Adipocyte (in vitro differentiated cells): ENCODE measurements at regions not wholly inside any gene's neighbourhood (a gene's known extent, or its start where the extent isn't known, plus 50 kb on each side); places are given as distances from the start of the nearest gene placed in this dataset.

Source experiments
- DNase-seq: peaks from one replicate; pipeline ENCODE4 v3.0.0-alpha.2; 2015; ENCODE audit warnings: low read depth
- H3K27me3 ChIP-seq: replicated peaks from 2 replicates; pipeline ENCODE4 v1.7.0; 2013; ENCODE audit warnings: mild to moderate bottlenecking, low read length, moderate library complexity; ENCODE audit not compliant: control insufficient read depth, insufficient read depth
- H3K36me3 ChIP-seq: 2 replicates; pipeline ENCODE4 v1.7.0; 2013; ENCODE audit warnings: low read length, mild to moderate bottlenecking, moderate library complexity; ENCODE audit not compliant: control insufficient read depth, insufficient read depth, severe bottlenecking
- H3K4me1 ChIP-seq: 2 replicates; pipeline ENCODE4 v1.7.0; 2013; ENCODE audit warnings: mild to moderate bottlenecking, low read length, moderate library complexity; ENCODE audit not compliant: control insufficient read depth, insufficient read depth
- H3K4me3 ChIP-seq: 2 replicates; pipeline ENCODE4 v1.7.0; 2013; ENCODE audit warnings: mild to moderate bottlenecking, low read length, moderate library complexity
- H3K9ac ChIP-seq: 2 replicates; pipeline ENCODE4 v1.7.0; 2013; ENCODE audit warnings: mild to moderate bottlenecking, low read length, moderate library complexity
- H3K9me3 ChIP-seq: 2 replicates; pipeline ENCODE4 v1.7.0; 2013; ENCODE audit warnings: mild to moderate bottlenecking, low read length, moderate library complexity; ENCODE audit not compliant: control insufficient read depth

DNA sequence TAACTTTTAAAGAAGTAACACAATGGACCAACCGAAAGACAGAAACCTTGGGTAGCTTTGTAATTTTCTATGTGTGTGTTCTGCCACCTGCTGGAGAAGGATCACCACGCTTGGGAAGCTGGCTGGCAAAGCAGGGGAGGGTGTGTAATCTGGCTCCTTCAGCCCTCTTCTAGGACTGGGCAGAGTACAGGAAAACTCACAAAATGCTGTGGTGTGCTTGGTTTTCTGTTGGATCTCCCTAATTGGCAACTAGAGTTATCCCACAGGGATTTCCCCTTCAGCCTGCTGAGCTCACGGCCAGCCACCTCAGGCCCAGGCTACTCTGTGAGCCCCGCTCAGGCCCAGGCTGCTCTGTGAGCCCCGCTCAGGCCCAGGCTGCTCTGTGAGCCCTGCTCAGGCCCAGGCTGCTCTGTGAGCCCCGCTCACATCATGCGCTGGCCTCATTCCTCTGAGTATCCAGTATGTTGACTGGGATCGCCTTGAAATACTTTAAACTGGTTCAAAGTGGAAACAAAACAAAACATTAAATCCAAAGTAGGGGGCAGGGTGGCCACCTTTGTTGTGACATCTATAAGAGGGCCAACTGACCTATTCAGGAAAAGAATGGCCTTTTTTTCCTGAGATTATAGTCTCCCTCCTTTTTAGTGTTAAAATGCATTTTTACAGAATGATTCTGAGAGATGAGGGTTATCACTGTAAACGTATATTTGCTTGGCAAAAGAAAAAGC is 52.0 kb upstream of the RNU6-8 start:
- Histone ChIP-seq H3K9me3 (no peaks in the 10 kb centered on the region), H3K4me3 (no peak overlapping the region), H3K4me1 (peaks cover 19% of the 10 kb centered on the region), H3K36me3 (no peaks in the 10 kb centered on the region), H3K9ac (peak overlapping the region; percentile 19), H3K27me3 (no peaks in the 10 kb centered on the region)
- peak; percentile 89 for DNase-seq

DNA sequence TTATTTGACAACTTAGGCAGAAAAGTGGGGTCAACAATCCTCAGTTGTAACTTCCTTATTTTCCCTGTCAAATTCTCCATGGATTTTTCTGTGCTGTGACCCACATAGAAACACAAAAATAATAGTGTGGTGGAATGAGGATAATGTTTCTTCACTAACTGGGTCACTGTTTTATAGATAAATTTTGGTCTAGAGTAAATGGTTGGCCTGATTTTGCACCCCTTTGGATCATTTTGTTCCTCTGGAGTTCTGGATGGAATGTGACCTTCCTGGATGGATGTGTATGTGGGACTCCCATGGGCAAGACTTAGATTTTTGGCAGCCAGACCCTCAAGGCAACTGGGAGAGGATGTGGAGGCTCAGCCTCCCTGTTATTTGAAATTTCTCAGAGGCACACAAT is 52.7 kb upstream of the RNU6-8 start:
- no peak overlapping the region for H3K4me3 ChIP-seq
- H3K9ac ChIP-seq, result peak overlapping the region; percentile 19
- H3K4me1 ChIP-seq, result peaks cover 19% of the 10 kb centered on the region
- no peaks in the 10 kb centered on the region for H3K27me3 ChIP-seq
- no peaks in the 10 kb centered on the region for H3K9me3 ChIP-seq
- no peaks in the 10 kb centered on the region for H3K36me3 ChIP-seq
- no peak for DNase-seq

DNA sequence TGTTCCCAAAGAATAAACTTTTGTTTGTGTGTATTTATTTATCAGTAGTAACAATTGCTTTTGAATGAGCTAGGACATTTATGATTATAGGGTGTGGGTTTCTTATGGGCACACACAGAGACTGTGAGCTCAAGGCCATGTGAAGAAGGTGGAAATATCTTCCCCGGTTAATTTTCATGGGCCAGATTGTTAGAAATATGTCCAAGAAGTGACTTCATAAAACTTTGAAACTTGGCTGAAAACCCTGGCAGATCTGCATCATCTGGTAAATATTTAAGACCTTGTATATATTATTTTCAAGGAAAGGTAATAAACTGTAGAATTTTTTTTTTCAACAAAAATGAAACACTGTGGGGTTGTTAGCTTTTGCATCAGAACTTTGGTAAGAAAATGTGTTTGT is 53.5 kb upstream of the RNU6-8 start:
- peak; percentile 33 for DNase-seq
- no peaks in the 10 kb centered on the region for H3K9me3 ChIP-seq
- no peak overlapping the region for H3K4me3 ChIP-seq
- no peak overlapping the region for H3K9ac ChIP-seq
- no peaks in the 10 kb centered on the region for H3K27me3 ChIP-seq
- peaks cover 19% of the 10 kb centered on the region for H3K4me1 ChIP-seq
- no peaks in the 10 kb centered on the region for H3K36me3 ChIP-seq

DNA sequence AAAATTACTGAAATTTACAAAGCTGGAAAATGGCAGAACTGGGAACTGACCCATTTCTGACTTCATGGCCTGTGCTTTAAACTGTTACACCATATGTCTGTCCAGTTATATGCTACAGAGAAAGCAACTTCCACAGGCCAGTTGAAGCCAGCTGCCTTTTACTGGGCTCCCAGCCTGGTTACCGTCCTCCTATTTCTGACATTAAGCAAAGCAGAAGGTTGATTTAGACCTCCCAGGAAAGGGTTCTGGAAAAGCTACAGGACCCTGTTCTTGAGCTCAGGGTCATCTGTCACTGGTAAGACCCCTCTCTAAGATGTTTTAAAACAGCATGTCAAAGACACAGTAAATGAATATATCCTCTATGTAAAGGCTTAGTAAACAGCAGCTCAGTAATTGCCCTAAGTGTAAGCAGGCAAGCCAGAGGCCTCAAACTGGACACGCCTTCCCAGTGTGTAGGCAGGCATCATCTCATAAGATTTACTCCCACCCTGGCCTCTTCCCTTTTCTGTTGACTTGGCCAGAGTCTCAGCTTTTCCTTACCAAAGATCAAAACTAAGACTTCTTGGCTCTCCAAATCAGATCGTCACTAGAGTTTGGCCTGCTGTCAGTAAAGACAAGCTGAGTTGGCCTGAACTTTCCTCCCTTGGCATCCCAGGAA is 55.4 kb upstream of the RNU6-8 start:
- H3K9ac ChIP-seq, result no peak overlapping the region
- peaks cover 4% of the 10 kb centered on the region for H3K9me3 ChIP-seq
- H3K36me3 ChIP-seq, result no peaks in the 10 kb centered on the region
- no peak overlapping the region for H3K4me3 ChIP-seq
- peaks cover 8% of the 10 kb centered on the region for H3K27me3 ChIP-seq
- DNase-seq, result no peak
- H3K4me1 ChIP-seq, result peaks cover 19% of the 10 kb centered on the region

DNA sequence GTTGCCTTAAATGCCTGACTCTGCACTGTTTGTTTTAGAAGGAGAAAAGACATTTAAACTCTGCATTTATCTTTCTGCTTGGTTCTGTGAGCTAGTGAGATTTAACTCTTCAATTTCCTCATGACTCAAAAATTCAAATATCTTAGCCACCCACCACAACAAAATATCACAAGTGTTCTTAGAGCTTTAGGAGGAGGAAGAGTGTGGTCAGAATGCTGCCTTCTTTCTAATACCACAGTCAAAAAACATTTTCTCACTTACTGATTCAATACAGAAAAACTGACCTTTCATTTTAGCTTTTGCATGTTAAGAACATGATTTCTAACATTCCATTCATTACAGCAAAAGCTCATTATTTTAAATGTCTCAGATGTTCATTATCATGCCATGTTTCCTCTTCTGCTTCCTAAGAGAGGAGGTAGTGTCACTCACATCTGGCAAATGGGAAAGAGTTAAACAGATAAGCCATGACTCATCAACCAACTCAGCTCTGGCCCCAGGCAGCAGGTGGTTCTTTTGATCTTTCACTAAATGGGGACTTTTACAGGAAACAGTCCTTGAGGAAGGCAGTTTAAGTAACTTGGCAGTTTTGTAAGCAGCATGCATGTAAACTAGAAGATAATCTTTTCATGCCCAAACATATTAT is 56.4 kb upstream of the RNU6-8 start:
- peaks cover 15% of the 10 kb centered on the region for H3K9me3 ChIP-seq
- H3K4me1 ChIP-seq, result peaks cover 19% of the 10 kb centered on the region
- peaks cover 8% of the 10 kb centered on the region for H3K27me3 ChIP-seq
- H3K9ac ChIP-seq, result no peak overlapping the region
- H3K4me3 ChIP-seq, result no peak overlapping the region
- no peaks in the 10 kb centered on the region for H3K36me3 ChIP-seq
- peak; percentile 59 for DNase-seq

DNA sequence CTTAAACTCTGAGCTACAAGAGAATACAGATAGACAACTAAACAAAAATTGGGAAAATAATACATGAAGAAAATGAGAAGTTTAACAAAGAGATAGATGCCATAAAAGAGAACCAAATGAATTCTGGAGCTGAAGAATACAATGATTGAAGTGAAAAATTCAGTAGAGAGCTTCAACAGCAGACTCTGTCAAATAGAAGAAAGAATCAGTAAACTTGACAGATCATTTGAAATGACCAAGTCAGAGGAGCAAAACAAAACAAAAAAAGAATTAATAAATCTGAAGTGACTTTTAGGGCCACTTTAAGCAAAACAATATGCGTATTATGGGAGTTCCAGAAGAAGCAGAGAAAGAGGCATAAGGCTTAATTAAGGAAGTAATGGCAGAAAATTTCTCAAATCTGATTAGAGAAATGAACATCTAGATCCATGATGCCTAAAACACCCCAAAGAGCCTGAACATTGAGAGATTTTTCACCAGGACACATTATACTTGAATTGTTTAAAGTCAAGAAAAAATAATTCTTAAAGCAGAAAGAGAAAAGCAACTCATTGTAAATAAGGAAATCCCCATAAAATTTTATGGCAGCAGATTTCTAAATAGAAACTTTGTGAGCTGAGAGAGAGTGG is 61.0 kb upstream of the RNU6-8 start:
- H3K27me3 ChIP-seq, result peaks cover 8% of the 10 kb centered on the region
- no peak for DNase-seq
- H3K9me3 ChIP-seq, result peaks cover 29% of the 10 kb centered on the region
- H3K9ac ChIP-seq, result no peak overlapping the region
- H3K4me1 ChIP-seq, result no peaks in the 10 kb centered on the region
- H3K4me3 ChIP-seq, result no peak overlapping the region
- no peaks in the 10 kb centered on the region for H3K36me3 ChIP-seq

DNA sequence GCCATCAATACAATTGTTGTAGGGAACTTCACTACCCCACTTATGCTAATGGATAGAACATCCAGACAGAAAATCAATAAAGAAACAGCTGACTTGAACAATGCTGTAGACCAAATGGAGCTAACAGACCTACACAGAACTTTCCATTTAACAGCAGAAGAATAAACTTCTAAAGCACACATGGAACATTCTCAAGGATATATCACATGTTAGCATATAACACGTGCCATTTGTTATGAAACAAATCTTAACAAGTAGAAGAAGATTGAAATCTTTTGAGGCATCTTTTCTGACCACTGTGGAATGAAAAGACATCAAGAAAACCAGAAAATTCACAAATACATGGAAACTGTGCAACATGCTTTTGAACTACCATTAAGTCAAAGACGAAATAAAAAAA is 62.5 kb upstream of the RNU6-8 start:
- H3K9ac ChIP-seq, result no peak overlapping the region
- peaks cover 8% of the 10 kb centered on the region for H3K27me3 ChIP-seq
- H3K4me3 ChIP-seq, result no peak overlapping the region
- H3K9me3 ChIP-seq, result peaks cover 29% of the 10 kb centered on the region
- no peaks in the 10 kb centered on the region for H3K36me3 ChIP-seq
- DNase-seq, result no peak
- H3K4me1 ChIP-seq, result no peaks in the 10 kb centered on the region

DNA sequence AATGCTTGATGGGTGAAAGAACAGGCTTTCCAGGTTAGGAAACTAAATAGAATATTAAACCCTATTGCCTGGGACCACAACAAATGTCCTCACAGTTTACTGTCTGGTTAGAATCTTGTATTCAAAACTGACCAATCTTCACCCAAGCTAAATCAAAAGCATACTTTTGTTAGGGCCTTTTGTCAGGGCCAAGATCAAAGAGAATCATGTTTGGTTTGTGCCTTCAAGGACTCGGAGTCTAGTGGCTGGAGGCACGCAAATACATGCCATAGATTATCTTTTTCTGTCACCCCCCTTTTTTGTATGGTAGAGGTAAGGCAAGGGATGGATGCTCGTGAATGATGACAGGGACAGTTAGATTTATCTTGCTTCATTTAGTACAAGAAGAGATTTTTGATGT is 51.1 kb upstream of the AKAP6 start:
- Histone ChIP-seq H3K9ac (no peak overlapping the region), H3K9me3 (peaks cover 6% of the 10 kb centered on the region), H3K36me3 (no peaks in the 10 kb centered on the region), H3K4me3 (no peak overlapping the region), H3K27me3 (no peaks in the 10 kb centered on the region), H3K4me1 (no peaks in the 10 kb centered on the region)
- no peak for DNase-seq
